SK-N-SH treated with all-trans-retinoic acid at 6 μM for 48 hours (cell line): ENCODE measurements at regions not wholly inside any gene's neighbourhood (a gene's known extent, or its start where the extent isn't known, plus 50 kb on each side); places are given as distances from the start of the nearest gene placed in this dataset.

Experiments used
- CSRNP3 ChIP-seq: fragments of 250-450 bp; sonication (Bioruptor Pico); IDR thresholded peaks from 2 replicates; pipeline ENCODE4 v1.5.1; 2021; ENCODE audit warnings: mild to moderate bottlenecking, moderate library complexity
- POU6F1 ChIP-seq: fragments of 250-450 bp; sonication (Bioruptor Pico); IDR thresholded peaks from 2 replicates; pipeline ENCODE4 v1.8.0; 2021; ENCODE audit warnings: low read depth, mild to moderate bottlenecking, moderate library complexity, borderline replicate concordance
- PPARA ChIP-seq: fragments of 250-450 bp; sonication (Bioruptor Pico); IDR thresholded peaks from 2 replicates; pipeline ENCODE4 v1.5.0; 2020; ENCODE audit warnings: mild to moderate bottlenecking, borderline replicate concordance
- TCF4 ChIP-seq: fragments of 250-450 bp; sonication (Bioruptor Pico); IDR thresholded peaks from 2 replicates; pipeline ENCODE4 v1.8.0; 2021; ENCODE audit warnings: mild to moderate bottlenecking, moderate library complexity, borderline replicate concordance
- ZC3H10 ChIP-seq: fragments of 250-450 bp; sonication (Bioruptor Pico); IDR thresholded peaks from 2 replicates; pipeline ENCODE4 v1.5.1; 2021; ENCODE audit warnings: mild to moderate bottlenecking, moderate library complexity
- ZFP30 ChIP-seq: fragments of 450-650 bp; formaldehyde crosslinking; IDR thresholded peaks from 2 replicates; pipeline ENCODE4 v1.5.0; 2022; ENCODE audit warnings: mild to moderate bottlenecking, moderate library complexity

- TF ChIP-seq ZC3H10 (CRISPR knock-in tag), result no peak
- no peak for TF ChIP-seq CSRNP3
- no peak for TF ChIP-seq ZFP30
- TF ChIP-seq POU6F1 (CRISPR knock-in tag), result no peak
- no peak for TF ChIP-seq TCF4 (CRISPR knock-in tag)
- no peak for TF ChIP-seq PPARA (CRISPR knock-in tag)
Measured at GRCh38 chr1:55654171-55654570, 439.0 kb upstream of the USP24 start.
